Colonic mucosa (tissue), 4 donors: ENCODE measurements at regions not wholly inside any gene's neighbourhood (a gene's known extent, or its start where the extent isn't known, plus 50 kb on each side); places are given as distances from the start of the nearest gene placed in this dataset.

Source experiments
- DNase-seq: peaks from one replicate; pipeline ENCODE4 v3.0.0-alpha.2; 2020
- H3K27ac ChIP-seq: fragments of 200-600 bp; one replicate; pipeline ENCODE4 v1.8.0; 2021
- H3K27me3 ChIP-seq: fragments of 200-600 bp; one replicate; pipeline ENCODE4 v1.8.0; 2021
- H3K36me3 ChIP-seq: fragments of 200-600 bp; one replicate; pipeline ENCODE4 v1.8.0; 2021
- H3K4me1 ChIP-seq: fragments of 200-600 bp; one replicate; pipeline ENCODE4 v1.8.0; 2021; ENCODE audit warnings: mild to moderate bottlenecking
- H3K4me3 ChIP-seq: fragments of 200-600 bp; one replicate; pipeline ENCODE4 v1.8.0; 2021
- H3K9ac ChIP-seq, 2 donors: one replicate each; pipeline ENCODE4 v1.7.0; 2013; ENCODE audit warnings: control low read depth in 2 of 2, low read depth in 2 of 2, low read length in 2 of 2
- H3K9me3 ChIP-seq: fragments of 200-600 bp; one replicate; pipeline ENCODE4 v1.8.0; 2021
- intact Hi-C: fragments of 100-400 bp; cut with DNase I; formaldehyde crosslinking; loops from one replicate; pipeline ENCODE4 v1.14.1; 2022
- TF ChIP-seq, protein P1 (sequence below): fragments of 200-600 bp; IDR thresholded peaks from one replicate; pipeline ENCODE4 v1.8.0; 2022; ENCODE audit warnings: antibody characterized with exemption, mild to moderate bottlenecking
- donor health status: healthy.
- donor health status: DM: no; HTN: no; CAD: no.
- donor health status: DM: no; HTN: no; CAD: no.

DNA sequence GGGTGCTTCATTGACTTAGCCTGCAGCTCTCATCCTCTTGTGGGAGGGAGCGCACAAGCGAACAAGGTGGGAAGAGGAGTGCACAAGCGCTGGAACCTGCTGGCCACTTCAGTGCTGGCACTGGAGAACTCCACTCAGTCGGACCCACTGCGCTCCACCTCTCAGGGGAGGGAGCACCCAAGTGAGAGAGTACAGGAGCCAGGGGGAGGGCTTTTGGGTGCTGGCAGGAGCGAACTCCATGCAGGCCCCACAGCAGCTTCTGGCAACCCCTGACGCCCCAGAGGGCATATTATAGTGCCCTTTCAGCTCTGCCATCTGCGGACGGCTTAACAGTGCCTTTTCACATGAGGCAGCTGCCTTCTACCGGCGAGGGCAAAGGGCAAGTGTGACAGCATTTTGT is 774.2 kb upstream of the COX7C start:
- no peak overlapping the region for H3K27ac ChIP-seq
- no peak overlapping the region for H3K9ac ChIP-seq
- no peak overlapping the region for H3K4me3 ChIP-seq
- TF ChIP-seq, protein P1, sequence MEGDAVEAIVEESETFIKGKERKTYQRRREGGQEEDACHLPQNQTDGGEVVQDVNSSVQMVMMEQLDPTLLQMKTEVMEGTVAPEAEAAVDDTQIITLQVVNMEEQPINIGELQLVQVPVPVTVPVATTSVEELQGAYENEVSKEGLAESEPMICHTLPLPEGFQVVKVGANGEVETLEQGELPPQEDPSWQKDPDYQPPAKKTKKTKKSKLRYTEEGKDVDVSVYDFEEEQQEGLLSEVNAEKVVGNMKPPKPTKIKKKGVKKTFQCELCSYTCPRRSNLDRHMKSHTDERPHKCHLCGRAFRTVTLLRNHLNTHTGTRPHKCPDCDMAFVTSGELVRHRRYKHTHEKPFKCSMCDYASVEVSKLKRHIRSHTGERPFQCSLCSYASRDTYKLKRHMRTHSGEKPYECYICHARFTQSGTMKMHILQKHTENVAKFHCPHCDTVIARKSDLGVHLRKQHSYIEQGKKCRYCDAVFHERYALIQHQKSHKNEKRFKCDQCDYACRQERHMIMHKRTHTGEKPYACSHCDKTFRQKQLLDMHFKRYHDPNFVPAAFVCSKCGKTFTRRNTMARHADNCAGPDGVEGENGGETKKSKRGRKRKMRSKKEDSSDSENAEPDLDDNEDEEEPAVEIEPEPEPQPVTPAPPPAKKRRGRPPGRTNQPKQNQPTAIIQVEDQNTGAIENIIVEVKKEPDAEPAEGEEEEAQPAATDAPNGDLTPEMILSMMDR = no peak
- intact Hi-C loops = no loop called here
- H3K36me3 ChIP-seq = no peaks in the 10 kb centered on the region
- no peaks in the 10 kb centered on the region for H3K4me1 ChIP-seq
- no peak for DNase-seq
- no peaks in the 10 kb centered on the region for H3K9me3 ChIP-seq
- H3K27me3 ChIP-seq = no peaks in the 10 kb centered on the region

DNA sequence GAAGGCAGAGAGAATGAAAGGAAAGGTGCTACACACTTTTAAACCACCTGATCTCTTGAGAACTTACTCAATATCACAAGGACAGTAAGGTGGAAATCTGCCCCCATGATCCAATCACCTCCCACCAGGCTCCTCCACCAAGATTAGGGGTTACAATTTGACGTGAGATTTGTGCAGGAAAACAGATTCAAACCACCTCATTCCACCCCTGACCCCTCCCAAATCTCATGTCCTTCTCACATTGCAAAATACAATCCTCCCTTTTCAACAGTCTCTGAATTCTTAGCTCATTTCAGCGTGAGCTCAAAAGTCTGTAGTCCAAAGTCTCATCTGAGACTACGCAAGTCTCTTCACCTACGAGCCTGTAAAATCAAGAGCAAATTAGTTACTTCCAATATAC is 768.3 kb upstream of the COX7C start:
- intact Hi-C loops = no loop called here
- Histone ChIP-seq H3K4me1 (no peaks in the 10 kb centered on the region), H3K27ac (no peak overlapping the region), H3K9me3 (no peaks in the 10 kb centered on the region), H3K27me3 (no peaks in the 10 kb centered on the region), H3K36me3 (no peaks in the 10 kb centered on the region), H3K9ac (no peak overlapping the region), H3K4me3 (no peak overlapping the region)
- TF ChIP-seq, protein P1 = no peak
- DNase-seq = no peak

DNA sequence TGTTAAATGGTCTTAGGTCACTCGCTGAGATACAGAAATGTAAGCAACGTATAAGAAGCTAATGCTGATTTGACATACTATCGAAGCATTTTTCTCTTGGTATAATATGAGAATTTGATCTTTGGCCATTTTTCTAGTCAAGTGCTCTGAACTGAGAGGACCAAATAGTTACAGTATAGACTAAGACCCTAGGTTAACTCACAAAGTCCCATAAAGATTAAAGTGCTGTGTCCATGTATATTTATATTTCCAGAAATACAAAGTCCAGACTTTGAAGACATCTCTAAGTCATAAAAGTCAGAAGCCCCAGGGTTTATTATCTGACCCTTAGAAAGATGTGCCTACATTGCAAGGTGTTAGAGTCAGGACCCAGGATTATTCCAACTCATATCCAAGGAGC is 752.4 kb upstream of the COX7C start:
- H3K9ac ChIP-seq = no peak overlapping the region
- no peaks in the 10 kb centered on the region for H3K36me3 ChIP-seq
- TF ChIP-seq, protein P1 = no peak
- H3K4me3 ChIP-seq = no peak overlapping the region
- no peak overlapping the region for H3K27ac ChIP-seq
- no peaks in the 10 kb centered on the region for H3K9me3 ChIP-seq
- DNase-seq = no peak
- H3K27me3 ChIP-seq = no peaks in the 10 kb centered on the region
- intact Hi-C loops = no loop called here
- no peaks in the 10 kb centered on the region for H3K4me1 ChIP-seq

DNA sequence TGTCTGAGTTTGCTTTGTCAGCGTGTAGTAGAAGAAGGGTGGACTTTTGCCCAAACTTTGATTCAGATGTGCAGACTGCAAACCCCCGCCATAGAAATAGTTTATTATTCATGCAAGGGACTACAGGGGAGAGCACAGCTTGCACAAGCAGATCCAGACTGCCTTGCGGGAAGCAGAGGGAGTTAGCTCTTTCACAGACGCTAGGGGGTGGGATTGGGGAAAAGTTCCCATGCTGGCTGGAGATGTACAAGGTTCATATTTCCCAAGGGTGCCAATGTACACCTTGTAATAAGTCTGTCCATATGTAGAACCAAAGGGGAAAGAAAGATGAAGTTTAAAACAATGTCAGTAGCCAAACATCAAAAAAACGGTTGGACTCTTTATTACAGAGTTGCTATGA is 749.7 kb upstream of the COX7C start:
- Histone ChIP-seq H3K27ac (no peak overlapping the region), H3K4me3 (no peak overlapping the region), H3K9ac (no peak overlapping the region), H3K9me3 (no peaks in the 10 kb centered on the region), H3K27me3 (no peaks in the 10 kb centered on the region), H3K4me1 (no peaks in the 10 kb centered on the region), H3K36me3 (no peaks in the 10 kb centered on the region)
- no peak for DNase-seq
- intact Hi-C loops = no loop called here
- TF ChIP-seq, protein P1 = no peak

DNA sequence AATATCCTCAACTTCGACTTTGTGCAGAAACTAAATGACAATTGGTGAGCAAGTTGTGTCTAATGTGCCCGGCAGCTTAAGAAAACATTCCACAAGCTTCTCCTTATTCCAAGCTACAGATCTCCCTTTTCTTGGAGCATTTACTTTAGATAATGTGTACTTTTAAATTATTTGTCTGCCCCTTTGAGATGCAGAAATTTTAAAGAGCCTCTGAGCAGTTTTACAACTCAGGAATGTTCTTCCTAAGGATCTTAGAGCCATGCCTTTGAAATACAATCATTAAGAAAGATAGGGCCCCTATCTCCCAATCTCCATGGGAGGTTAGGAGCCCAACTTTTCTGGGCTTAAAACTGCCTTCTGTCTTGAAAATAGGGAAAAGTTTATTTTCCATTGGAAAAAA is 723.7 kb upstream of the COX7C start:
- no peaks in the 10 kb centered on the region for H3K36me3 ChIP-seq
- no peaks in the 10 kb centered on the region for H3K27me3 ChIP-seq
- no peak overlapping the region for H3K27ac ChIP-seq
- no peak overlapping the region for H3K9ac ChIP-seq
- H3K4me1 ChIP-seq = no peaks in the 10 kb centered on the region
- TF ChIP-seq, protein P1 = no peak
- DNase-seq = no peak
- H3K9me3 ChIP-seq = no peaks in the 10 kb centered on the region
- no peak overlapping the region for H3K4me3 ChIP-seq
- intact Hi-C loops = no loop called here

DNA sequence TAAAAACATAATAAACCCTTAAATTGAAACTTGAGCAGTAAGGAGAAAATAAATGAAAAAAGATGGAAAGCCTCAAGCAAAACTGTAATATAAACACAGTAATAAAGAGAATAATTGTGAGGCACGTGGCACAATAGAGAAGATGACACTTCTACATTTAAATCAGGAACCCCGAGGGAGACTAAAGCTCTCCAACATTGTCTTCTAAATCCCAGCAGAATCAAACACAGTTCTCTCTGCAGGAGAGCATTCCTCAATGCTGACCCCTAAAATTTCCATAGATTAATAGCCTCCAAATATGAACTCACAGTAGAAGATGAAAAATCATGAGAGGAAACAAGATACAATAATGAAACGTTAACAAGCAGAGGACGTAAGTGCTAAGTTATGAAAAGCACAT is 721.2 kb upstream of the COX7C start:
- no peaks in the 10 kb centered on the region for H3K4me1 ChIP-seq
- H3K9me3 ChIP-seq = no peaks in the 10 kb centered on the region
- TF ChIP-seq, protein P1 = no peak
- H3K27ac ChIP-seq = no peak overlapping the region
- H3K36me3 ChIP-seq = no peaks in the 10 kb centered on the region
- no peaks in the 10 kb centered on the region for H3K27me3 ChIP-seq
- intact Hi-C loops = no loop called here
- no peak overlapping the region for H3K4me3 ChIP-seq
- no peak for DNase-seq
- no peak overlapping the region for H3K9ac ChIP-seq
